ENCODE measurements at regions not wholly inside any gene's neighbourhood (a gene's known extent, or its start where the extent isn't known, plus 50 kb on each side); places are given as distances from the start of the nearest gene placed in this dataset.

- WGBS, 2 experiments (ENCODE audit: extremely low coverage in 1 of 2, insufficient coverage in 1 of 2, insufficient read length in 1 of 2, insufficient replicate concordance in 2 of 2, low coverage in 1 of 2, low lambda C conversion rate in 2 of 2, missing lambda C conversion rate in 1 of 2) = 74% methylated on average over 4 of the region's 4 CpGs; no CpG with 5 or more reads in 1 of the 2 experiments
- no peak for DNase-seq (ENCODE audit: low read depth in 1 of 2, low spot score in 2 of 2)
- Histone ChIP-seq H3K9ac (replicated peaks in 1 of 4; ENCODE audit: extremely low read depth in 1 of 4, low read depth in 3 of 4, low read length in 3 of 4) (no peak overlapping the region), H3K9me3 (ENCODE audit: insufficient read depth in 2 of 2, low read depth in 1 of 2, low read length in 1 of 2) (no peaks in the 10 kb centered on the region), H2AK5ac (ENCODE audit: low read depth, low read length) (no peak overlapping the region), H3K4ac (replicated peaks; ENCODE audit: insufficient read length, low read depth, low read length) (no peak overlapping the region), H3K4me3 (ENCODE audit: extremely low read depth in 1 of 4, insufficient read depth in 2 of 4, low read depth in 3 of 4, low read length in 4 of 4) (no peak overlapping the region), H3K18ac (ENCODE audit: extremely low read depth, low read length) (no peak overlapping the region), H3K27me3 (replicated peaks in 1 of 4; ENCODE audit: control insufficient read depth in 3 of 4, extremely low read depth in 1 of 4, insufficient read depth in 3 of 4, low read length in 3 of 4) (no peaks in the 10 kb centered on the region), H3K27ac (ENCODE audit: low read depth, low read length) (no peak overlapping the region), H3K4me1 (replicated peaks in 1 of 4; ENCODE audit: control insufficient read depth in 3 of 4, insufficient read depth in 4 of 4, low read length in 3 of 4) (no peaks in the 10 kb centered on the region), H3K36me3 (ENCODE audit: control insufficient read depth in 2 of 4, insufficient read depth in 4 of 4, low read length in 3 of 4) (no peaks in the 10 kb centered on the region), H2BK20ac (ENCODE audit: low read length) (no peak overlapping the region), H2BK5ac (ENCODE audit: low read depth, low read length) (no peak overlapping the region), H4K8ac (ENCODE audit: extremely low read depth, insufficient read depth, low read length) (no peak overlapping the region), H4K5ac (ENCODE audit: insufficient read length, low read depth, low read length) (no peak overlapping the region), H3K79me1 (ENCODE audit: low read depth, low read length) (no peaks in the 10 kb centered on the region), H4K91ac (replicated peaks; ENCODE audit: insufficient read length, low read length) (no peak overlapping the region), H3K79me2 (ENCODE audit: control insufficient read depth in 1 of 2, insufficient read depth in 2 of 2, low read length in 2 of 2) (no peaks in the 10 kb centered on the region), H3K14ac (ENCODE audit: insufficient read length) (no peak overlapping the region), H4K20me1 (replicated peaks in 1 of 2; ENCODE audit: control insufficient read depth in 1 of 2, insufficient read depth in 2 of 2, low read length in 2 of 2) (no peaks in the 10 kb centered on the region), H3K56ac (replicated peaks; ENCODE audit: insufficient read length, low read depth, low read length) (no peak overlapping the region), H3K23me2 (ENCODE audit: low read depth, low read length) (no peaks in the 10 kb centered on the region), H2BK12ac (ENCODE audit: low read depth, low read length) (no peak overlapping the region), H2BK15ac (ENCODE audit: low read length) (no peak overlapping the region), H2BK120ac (replicated peaks; ENCODE audit: low read depth, low read length) (no peak overlapping the region), H3K4me2 (ENCODE audit: insufficient read depth in 1 of 2, low read depth in 2 of 2, low read length in 2 of 2) (no peak overlapping the region), H2AFZ (ENCODE audit: low read length) (no peak overlapping the region), H3K23ac (ENCODE audit: insufficient read length) (no peak overlapping the region)
- CTCF ChIA-PET (ENCODE audit: partially characterized antibody) = interaction anchor here (2.5 kb wide), 1 partner anchor 15 kb away, joined by 6 read pairs; no protein-coding TSS in a partner anchor
- POLR2A ChIA-PET (ENCODE audit: partially characterized antibody) = no interaction called here
- no peak for FAIRE-seq
- no peak for TF ChIP-seq TAF7 (optimal IDR thresholded peaks at IDR 0.05; ENCODE audit: borderline replicate concordance, low read depth, low read length)
These were observed 260.9 kb downstream of the MREG start for GRCh38 chr2:215752436-215752835.

All from H1 (cell line).